OCI-M1 (cell line): ENCODE measurements at regions not wholly inside any gene's neighbourhood (a gene's known extent, or its start where the extent isn't known, plus 50 kb on each side); places are given as distances from the start of the nearest gene placed in this dataset.

ENCODE experiments used
- DNase-seq: peaks from one replicate; lab custom pipeline; 2025; lab: John Stamatoyannopoulos, UW

DNA sequence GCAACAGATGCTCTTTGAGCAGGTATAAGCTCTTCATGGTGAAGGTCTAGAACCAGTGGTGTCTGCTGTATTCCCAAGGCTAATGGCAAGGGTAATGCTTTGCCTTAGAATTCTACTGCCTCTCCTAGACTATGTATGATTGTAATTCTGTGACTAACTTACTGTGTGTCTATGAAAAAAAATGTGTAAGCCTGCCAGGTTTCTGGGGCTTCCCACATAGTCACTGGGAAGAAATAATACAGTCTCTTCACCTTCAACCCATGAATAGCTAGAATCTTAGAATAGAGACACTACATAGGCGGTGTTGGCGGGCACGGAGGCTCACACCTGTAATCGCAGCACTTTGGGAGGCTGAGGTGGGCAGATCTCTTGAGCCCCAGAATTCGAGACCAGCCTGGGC is 84.1 kb downstream of the C11orf91 start:
- no peak for DNase-seq

- DNase-seq, result no peak
Measured at GRCh38 chr11:33615751-33616150, 84.9 kb downstream of the C11orf91 start.

DNA sequence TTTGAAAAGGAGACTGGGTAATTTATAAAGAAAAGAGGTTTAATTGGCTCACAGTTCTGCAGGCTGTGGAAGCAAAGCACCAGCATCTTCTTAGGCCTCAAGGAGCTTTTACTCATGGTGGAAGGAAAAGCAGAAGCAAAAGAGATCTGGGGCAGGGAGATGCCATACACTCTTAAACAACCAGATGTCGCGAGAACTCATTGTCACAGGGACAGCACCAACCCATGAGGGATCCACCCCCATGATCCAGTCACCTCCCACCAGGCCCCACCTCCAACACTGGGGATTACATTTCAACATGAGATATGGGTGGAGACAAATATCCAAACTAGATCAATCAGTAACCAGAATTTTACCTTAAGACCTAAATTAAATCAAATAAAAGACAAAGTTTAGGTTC is 87.2 kb downstream of the C11orf91 start:
- no peak for DNase-seq

GRCh38 chr11:33610903-33611302 is 89.7 kb downstream of the C11orf91 start:
- no peak for DNase-seq

GRCh38 chr11:33608386-33608785 is 92.2 kb downstream of the C11orf91 start:
- DNase-seq, result no peak

- DNase-seq, result no peak
Measured at GRCh38 chr11:33606762-33607161, 93.9 kb downstream of the C11orf91 start.

DNA sequence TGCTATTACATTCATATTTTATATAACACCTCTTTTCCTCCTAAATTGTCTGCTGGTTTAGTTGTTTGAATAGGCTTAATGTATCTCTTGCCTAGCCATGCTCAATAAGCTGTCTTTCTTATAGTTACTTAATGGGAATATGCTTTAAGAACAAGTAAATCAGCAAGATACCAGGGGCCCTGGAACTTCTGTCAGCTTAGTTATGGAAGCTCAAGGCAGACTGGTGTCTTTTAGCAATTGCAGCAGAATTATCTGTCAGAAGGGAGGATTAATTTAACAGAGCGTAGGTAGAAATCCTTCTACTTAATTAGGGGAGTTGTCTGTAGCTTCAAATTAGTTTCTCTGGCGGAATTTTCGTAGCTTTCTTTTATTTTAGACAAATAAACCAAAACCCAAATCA is 94.9 kb downstream of the C11orf91 start:
- no peak for DNase-seq

- no peak for DNase-seq
Measured at GRCh38 chr11:33598426-33599069, 102.1 kb downstream of the C11orf91 start.

- no peak for DNase-seq
Measured at GRCh38 chr11:33594188-33594587, 106.4 kb downstream of the C11orf91 start.

- DNase-seq, result no peak
Measured at GRCh38 chr11:33590441-33590840, 110.2 kb downstream of the C11orf91 start.

DNA sequence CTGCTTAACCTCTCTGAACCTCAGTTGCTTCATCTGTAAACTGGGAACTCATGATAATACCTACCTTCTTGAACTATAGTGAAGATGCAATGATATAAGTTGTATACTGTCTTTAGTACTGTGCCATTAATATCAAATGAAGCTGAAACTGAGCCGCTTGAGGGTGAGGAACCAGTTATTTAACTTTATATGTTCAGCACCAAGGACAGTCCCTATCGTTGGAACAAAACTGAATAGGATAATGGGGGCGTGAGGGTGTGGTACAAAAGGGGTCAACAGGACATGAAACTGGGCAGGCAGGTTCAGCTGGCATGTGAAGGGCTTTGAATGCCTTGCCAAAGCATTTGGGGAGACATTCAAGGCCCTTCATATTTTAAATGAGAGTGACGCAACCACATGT is 112.6 kb downstream of the C11orf91 start:
- DNase-seq, result no peak

GRCh38 chr11:33585586-33586209 is 114.9 kb downstream of the C11orf91 start:
- peak; percentile 3 for DNase-seq

GRCh38 chr11:33582636-33583325 is 117.8 kb downstream of the C11orf91 start:
- DNase-seq, result no peak

GRCh38 chr11:33579101-33579500 is 121.5 kb downstream of the C11orf91 start:
- no peak for DNase-seq

GRCh38 chr11:33577204-33577603 is 123.4 kb downstream of the C11orf91 start:
- no peak for DNase-seq

- no peak for DNase-seq
Measured at GRCh38 chr11:33575311-33575710, 125.3 kb downstream of the C11orf91 start.

DNA sequence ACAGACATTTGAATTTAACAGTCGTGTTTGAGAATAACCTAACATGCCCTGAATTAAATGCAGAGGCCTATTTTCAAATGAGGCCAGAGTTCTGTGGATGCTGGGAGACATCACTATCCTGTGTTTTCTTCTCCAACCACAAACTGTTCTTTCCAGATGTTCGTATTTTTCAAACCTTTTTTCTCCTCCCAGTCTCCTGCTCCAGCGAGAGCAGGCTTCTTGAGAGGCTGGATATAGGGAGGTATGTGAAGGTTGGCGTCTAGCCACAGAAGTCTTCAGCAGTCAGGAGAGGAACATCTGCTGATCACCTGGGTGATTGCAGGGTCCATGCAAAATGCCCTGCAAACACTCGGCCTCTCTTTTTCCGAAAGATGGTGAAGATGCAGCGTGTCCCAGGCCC is 126.3 kb downstream of the C11orf91 start:
- DNase-seq, result no peak

DNA sequence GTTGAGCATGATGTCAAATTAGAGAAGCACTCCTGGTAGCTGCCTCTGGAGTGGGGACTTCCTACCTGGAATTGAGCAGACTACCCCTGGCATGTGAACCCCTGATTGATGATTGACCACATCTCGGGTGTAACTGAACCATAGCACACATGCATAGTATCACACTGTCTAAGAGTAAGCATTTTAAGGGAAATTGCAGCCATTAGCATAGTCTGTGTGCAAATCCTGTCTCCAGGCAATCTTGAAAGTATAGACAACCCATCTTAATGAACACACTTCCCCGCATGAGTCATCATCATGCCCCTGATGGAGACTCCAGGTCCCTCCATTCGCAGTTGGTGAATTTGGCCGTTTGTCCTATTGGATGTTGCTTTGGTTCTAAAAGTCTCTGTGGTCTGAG is 131.3 kb downstream of the C11orf91 start:
- no peak for DNase-seq

DNA sequence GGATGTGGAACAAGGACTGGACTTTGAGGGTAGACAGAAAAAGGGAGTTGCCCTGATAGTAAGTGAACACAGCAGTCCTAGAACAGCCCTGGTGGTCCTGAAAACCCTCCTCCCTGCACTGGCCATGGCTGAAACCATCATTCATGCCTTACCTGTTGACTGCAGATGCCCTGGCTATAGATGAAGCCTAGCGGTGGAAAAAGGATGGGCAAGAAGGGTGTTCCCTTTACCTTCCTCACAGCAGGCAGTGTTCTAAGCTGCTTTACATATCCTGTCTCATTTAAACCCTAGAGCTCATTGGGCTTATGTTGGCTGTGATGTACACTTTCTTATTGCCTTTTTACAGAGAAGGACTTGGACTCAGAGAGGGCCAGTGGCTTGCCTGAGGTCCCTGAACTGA is 133.6 kb downstream of the C11orf91 start:
- no peak for DNase-seq

DNA sequence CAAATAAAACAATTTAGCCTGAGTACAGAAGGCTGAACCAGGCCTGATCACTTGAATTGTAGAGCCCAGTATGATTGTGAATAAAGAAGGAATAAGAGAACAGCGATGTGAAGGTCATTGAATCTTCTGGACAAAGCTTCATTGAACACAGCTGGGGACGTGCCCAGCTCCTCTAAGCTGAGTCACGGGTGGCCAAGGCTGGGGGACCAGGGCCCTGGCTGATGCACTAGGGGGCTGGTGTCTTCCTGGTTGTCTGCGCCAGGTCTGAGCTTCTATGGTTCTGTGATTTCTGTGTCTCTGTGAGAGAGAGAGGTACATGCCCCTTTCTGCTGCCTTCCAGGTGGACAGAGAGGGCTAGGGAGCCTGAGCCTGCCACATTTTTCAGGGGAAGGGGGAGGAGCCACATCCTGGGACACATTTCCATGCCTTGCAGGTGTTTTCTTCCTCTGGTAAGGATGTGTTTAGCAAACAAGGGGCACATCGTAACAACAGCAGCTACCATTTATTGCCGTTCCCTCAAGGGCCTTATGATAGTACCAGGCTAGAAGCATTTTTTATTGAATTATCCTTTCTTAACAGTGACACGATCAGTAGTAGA is 135.7 kb downstream of the C11orf91 start:
- no peak for DNase-seq

GRCh38 chr11:33560729-33561128 is 139.9 kb downstream of the C11orf91 start:
- no peak for DNase-seq

GRCh38 chr11:33559567-33559966 is 141.1 kb downstream of the C11orf91 start:
- DNase-seq, result no peak

GRCh38 chr11:33558097-33558496 is 142.5 kb downstream of the C11orf91 start:
- DNase-seq, result no peak
